Fibroblast of pulmonary artery (primary cell): ENCODE measurements at regions not wholly inside any gene's neighbourhood (a gene's known extent, or its start where the extent isn't known, plus 50 kb on each side); places are given as distances from the start of the nearest gene placed in this dataset.

Source experiments
- DNase-seq: peaks from one replicate; pipeline ENCODE4 v3.0.0-alpha.2; 2010; ENCODE audit warnings: low read depth
- H3K4me3 ChIP-seq: replicated peaks from 2 replicates; pipeline ENCODE4 v1.5.1; 2011; ENCODE audit warnings: low read depth, mild to moderate bottlenecking, control low read depth, low read length, moderate library complexity
- CTCF ChIP-seq: IDR thresholded peaks from 2 replicates; pipeline ENCODE4 v1.5.1; 2011; ENCODE audit warnings: mild to moderate bottlenecking, control low read depth, low read length, inconsistent platforms; ENCODE audit errors: missing control alignments

GRCh38 chr5:174229514-174230370 lies 184.2 kb downstream of the NSG2 start:
- no peak for DNase-seq

DNA sequence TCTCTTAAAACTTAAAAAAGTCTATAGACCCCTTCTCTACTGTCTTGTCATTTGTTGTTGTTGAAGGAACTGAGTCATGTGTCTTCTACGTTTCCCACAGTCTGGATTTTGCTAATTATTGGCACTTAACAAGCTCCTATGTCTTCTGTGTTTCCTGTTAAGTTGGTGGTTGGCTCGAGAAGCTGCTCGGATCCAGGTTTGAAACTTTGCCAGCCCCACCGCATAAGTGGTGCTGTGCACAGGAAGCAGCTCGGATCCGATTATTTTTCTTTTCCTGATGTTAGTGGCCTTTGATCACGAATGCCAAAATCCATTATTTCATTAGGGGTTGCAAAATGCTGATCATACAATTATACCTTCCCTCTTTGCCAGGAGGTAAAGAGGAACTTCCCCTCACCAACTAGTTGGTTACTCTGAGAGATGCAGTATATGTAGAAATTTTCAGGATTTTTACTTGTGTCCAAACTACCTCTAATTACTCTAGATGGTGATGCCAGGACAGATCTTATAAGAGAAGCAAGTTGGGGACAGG lies 186.5 kb downstream of the NSG2 start:
- TF ChIP-seq CTCF: no peak
- H3K4me3 ChIP-seq: no peak overlapping the region
- peak; percentile 2 for DNase-seq

More at GRCh38 chr5:174229514-174230370, 184.2 kb downstream of the NSG2 start:
- H3K4me3 ChIP-seq: no peak overlapping the region
- no peak for TF ChIP-seq CTCF

- no peak for TF ChIP-seq CTCF
- no peak overlapping the region for H3K4me3 ChIP-seq
- no peak for DNase-seq
Observed at GRCh38 chr5:174234388-174234787, 188.9 kb downstream of the NSG2 start.

GRCh38 chr5:174235221-174236011 lies 189.9 kb downstream of the NSG2 start:
- DNase-seq: no peak
- no peak overlapping the region for H3K4me3 ChIP-seq
- no peak for TF ChIP-seq CTCF

GRCh38 chr5:174236070-174236469 lies 190.6 kb downstream of the NSG2 start:
- H3K4me3 ChIP-seq: no peak overlapping the region
- TF ChIP-seq CTCF: no peak
- DNase-seq: no peak

DNA sequence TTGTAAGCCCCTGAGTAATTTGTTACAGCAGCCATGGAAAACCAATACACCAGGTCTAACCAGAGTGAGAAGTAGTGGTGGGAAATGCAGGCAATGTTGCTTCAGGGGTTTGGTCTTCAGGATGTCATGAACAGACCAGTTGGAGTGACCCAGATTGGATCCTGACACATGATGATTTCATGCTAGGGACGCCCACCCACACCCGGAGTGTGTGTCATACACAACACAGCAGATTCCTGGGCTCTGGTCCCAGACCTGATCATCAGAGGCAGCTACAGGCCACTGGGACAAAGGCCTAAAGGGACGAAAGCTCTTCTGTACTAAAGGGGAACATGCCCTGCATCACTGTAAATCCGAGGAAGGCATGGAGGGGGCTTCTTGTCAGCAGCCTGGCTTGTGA lies 194.2 kb downstream of the NSG2 start:
- no peak for DNase-seq
- no peak overlapping the region for H3K4me3 ChIP-seq
- TF ChIP-seq CTCF: no peak
